ENCODE measurements at regions not wholly inside any gene's neighbourhood (a gene's known extent, or its start where the extent isn't known, plus 50 kb on each side); places are given as distances from the start of the nearest gene placed in this dataset.

DNA sequence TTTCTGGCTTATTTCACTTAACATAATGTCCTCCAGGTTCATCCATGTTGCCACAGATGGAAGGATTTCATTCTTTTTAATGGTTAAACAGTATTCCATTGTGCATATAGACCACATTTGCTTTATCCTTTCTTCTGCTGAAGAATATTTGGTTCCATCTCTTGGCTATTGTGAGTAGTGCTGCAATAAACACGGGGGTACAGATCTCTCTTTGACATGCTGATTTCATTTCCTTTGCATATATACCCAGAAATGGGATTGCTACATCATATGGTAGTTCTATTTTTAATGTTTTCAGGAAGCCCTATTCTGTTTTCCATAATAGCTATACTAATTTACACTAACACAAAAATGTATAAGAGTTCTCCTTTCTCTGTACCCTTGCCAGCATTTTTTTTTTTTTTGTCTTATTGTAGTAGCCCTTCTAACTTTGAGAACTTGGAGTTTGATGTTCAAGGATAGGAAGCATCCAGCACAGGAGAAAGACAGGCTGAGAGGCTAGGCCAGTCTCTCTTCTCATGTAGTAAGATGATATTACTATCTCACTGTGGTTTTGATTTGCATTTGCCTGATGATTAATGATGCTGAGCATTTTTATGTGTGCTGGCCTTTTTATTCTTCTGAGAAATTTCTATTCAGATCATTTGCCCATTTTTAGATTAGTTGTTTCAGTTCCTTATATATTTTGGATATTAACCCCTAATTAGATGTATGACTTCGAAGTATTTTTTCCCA is 592.2 kb upstream of the ZNF608 start:
- no peaks in the 10 kb centered on the region for H3K79me2 ChIP-seq (ENCODE audit: low read depth)
- peaks cover under 1% of the 10 kb centered on the region for H3K9me3 Mint-ChIP-seq
- H3K4me1 Mint-ChIP-seq = peaks cover 8% of the 10 kb centered on the region
- no peak overlapping the region for H3K4me3 ChIP-seq
- H3K36me3 ChIP-seq = no peaks in the 10 kb centered on the region
- H3K27me3 Mint-ChIP-seq (ENCODE audit: insufficient read depth, low read depth) = peaks cover 3% of the 10 kb centered on the region
- no peak overlapping the region for H2AFZ ChIP-seq (replicated peaks)
- no peak overlapping the region for H3K4me2 ChIP-seq
- no peak overlapping the region for H3K9ac ChIP-seq
- H3K36me3 Mint-ChIP-seq = peaks cover 1% of the 10 kb centered on the region
- no peak overlapping the region for H3K27ac ChIP-seq
- no peaks in the 10 kb centered on the region for H3F3A ChIP-seq (ENCODE audit: low read depth)
- H3K4me1 ChIP-seq = peaks cover 12% of the 10 kb centered on the region
- H3K27me3 ChIP-seq = no peaks in the 10 kb centered on the region
- peak overlapping the region; percentile 11 for H3K27ac Mint-ChIP-seq
- H3K4me3 Mint-ChIP-seq = no peak overlapping the region
- H4K20me1 ChIP-seq (ENCODE audit: low read depth) = no peaks in the 10 kb centered on the region
- no peaks in the 10 kb centered on the region for H3K9me3 ChIP-seq (ENCODE audit: low read depth)
- TF ChIP-seq EZH2phosphoT487 (IDR thresholded peaks at IDR 0.05) (no peak), EZH2 (IDR thresholded peaks at IDR 0.05) (no peak)
- TF ChIP-seq, protein P1, sequence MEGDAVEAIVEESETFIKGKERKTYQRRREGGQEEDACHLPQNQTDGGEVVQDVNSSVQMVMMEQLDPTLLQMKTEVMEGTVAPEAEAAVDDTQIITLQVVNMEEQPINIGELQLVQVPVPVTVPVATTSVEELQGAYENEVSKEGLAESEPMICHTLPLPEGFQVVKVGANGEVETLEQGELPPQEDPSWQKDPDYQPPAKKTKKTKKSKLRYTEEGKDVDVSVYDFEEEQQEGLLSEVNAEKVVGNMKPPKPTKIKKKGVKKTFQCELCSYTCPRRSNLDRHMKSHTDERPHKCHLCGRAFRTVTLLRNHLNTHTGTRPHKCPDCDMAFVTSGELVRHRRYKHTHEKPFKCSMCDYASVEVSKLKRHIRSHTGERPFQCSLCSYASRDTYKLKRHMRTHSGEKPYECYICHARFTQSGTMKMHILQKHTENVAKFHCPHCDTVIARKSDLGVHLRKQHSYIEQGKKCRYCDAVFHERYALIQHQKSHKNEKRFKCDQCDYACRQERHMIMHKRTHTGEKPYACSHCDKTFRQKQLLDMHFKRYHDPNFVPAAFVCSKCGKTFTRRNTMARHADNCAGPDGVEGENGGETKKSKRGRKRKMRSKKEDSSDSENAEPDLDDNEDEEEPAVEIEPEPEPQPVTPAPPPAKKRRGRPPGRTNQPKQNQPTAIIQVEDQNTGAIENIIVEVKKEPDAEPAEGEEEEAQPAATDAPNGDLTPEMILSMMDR (IDR thresholded peaks at IDR 0.05) = no peak
- no peak for DNase-seq (ENCODE audit: low spot score)

- no peaks in the 10 kb centered on the region for H3K79me2 ChIP-seq (ENCODE audit: low read depth)
- no peaks in the 10 kb centered on the region for H3K9me3 ChIP-seq (ENCODE audit: low read depth)
- H3K4me3 Mint-ChIP-seq = no peak overlapping the region
- no peak for TF ChIP-seq EZH2 (IDR thresholded peaks at IDR 0.05)
- TF ChIP-seq, protein P1 (IDR thresholded peaks at IDR 0.05) = no peak
- TF ChIP-seq EZH2phosphoT487 (IDR thresholded peaks at IDR 0.05) = no peak
- H3K27me3 ChIP-seq = no peaks in the 10 kb centered on the region
- H3K36me3 Mint-ChIP-seq = peaks cover 1% of the 10 kb centered on the region
- H3K36me3 ChIP-seq = no peaks in the 10 kb centered on the region
- no peak overlapping the region for H3K9ac ChIP-seq
- no peak overlapping the region for H3K4me2 ChIP-seq
- H3K27ac Mint-ChIP-seq = no peak overlapping the region
- H3K9me3 Mint-ChIP-seq = peaks cover 8% of the 10 kb centered on the region
- H4K20me1 ChIP-seq (ENCODE audit: low read depth) = no peaks in the 10 kb centered on the region
- H3F3A ChIP-seq (ENCODE audit: low read depth) = no peaks in the 10 kb centered on the region
- peaks cover 5% of the 10 kb centered on the region for H3K27me3 Mint-ChIP-seq (ENCODE audit: insufficient read depth, low read depth)
- peaks cover 15% of the 10 kb centered on the region for H3K4me1 ChIP-seq
- H3K27ac ChIP-seq = no peak overlapping the region
- no peak overlapping the region for H2AFZ ChIP-seq (replicated peaks)
- no peak overlapping the region for H3K4me3 ChIP-seq
- H3K4me1 Mint-ChIP-seq = peaks cover 18% of the 10 kb centered on the region
- DNase-seq (ENCODE audit: low spot score) = no peak
These were observed 595.0 kb upstream of the ZNF608 start for GRCh38 chr5:125341436-125341835.

DNA sequence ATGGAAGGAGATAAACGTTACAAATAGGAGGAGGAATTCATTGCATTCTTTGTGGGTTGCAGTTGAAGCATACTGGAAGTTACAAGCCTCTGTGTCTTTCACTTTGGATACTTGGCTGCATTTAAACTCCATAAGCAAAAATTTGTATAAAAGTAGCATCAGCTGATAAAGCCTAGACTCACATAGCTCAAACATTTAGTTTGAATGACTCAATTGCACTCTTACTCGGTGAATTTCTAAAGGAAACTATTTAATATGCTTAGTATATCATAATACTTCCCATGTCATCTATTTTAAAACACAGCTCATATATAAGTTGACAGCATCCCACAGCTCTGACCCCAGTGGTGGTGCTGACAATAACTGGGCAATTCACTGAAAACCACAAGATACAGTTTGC is 596.6 kb upstream of the ZNF608 start:
- peaks cover 28% of the 10 kb centered on the region for H3K4me1 Mint-ChIP-seq
- no peak for DNase-seq (ENCODE audit: low spot score)
- H3F3A ChIP-seq (ENCODE audit: low read depth) = peaks cover 5% of the 10 kb centered on the region
- H3K9ac ChIP-seq = no peak overlapping the region
- H3K36me3 ChIP-seq = no peaks in the 10 kb centered on the region
- no peaks in the 10 kb centered on the region for H3K9me3 ChIP-seq (ENCODE audit: low read depth)
- no peak overlapping the region for H3K27ac ChIP-seq
- H3K4me2 ChIP-seq = no peak overlapping the region
- H3K4me3 ChIP-seq = no peak overlapping the region
- no peak for TF ChIP-seq EZH2phosphoT487 (IDR thresholded peaks at IDR 0.05)
- TF ChIP-seq, protein P1 (IDR thresholded peaks at IDR 0.05) = no peak
- TF ChIP-seq EZH2 (IDR thresholded peaks at IDR 0.05) = no peak
- H3K4me3 Mint-ChIP-seq = no peak overlapping the region
- peaks cover 7% of the 10 kb centered on the region for H3K27me3 ChIP-seq
- H2AFZ ChIP-seq (replicated peaks) = no peak overlapping the region
- peaks cover 5% of the 10 kb centered on the region for H3K27me3 Mint-ChIP-seq (ENCODE audit: insufficient read depth, low read depth)
- no peak overlapping the region for H3K27ac Mint-ChIP-seq
- no peaks in the 10 kb centered on the region for H3K79me2 ChIP-seq (ENCODE audit: low read depth)
- H3K4me1 ChIP-seq = peaks cover 12% of the 10 kb centered on the region
- H4K20me1 ChIP-seq (ENCODE audit: low read depth) = no peaks in the 10 kb centered on the region
- H3K36me3 Mint-ChIP-seq = peaks cover 1% of the 10 kb centered on the region
- H3K9me3 Mint-ChIP-seq = peaks cover 8% of the 10 kb centered on the region
